Body of pancreas (tissue), 4 donors: ENCODE measurements at regions not wholly inside any gene's neighbourhood (a gene's known extent, or its start where the extent isn't known, plus 50 kb on each side); places are given as distances from the start of the nearest gene placed in this dataset.

ENCODE experiments used
- ATAC-seq: fragments of 150-250 bp; one replicate; pipeline ENCODE4 v1.9.1; 2016
- DNase-seq, 4 donors: peaks; one replicate each; pipeline ENCODE4 v3.0.0-alpha.2; 2019
- H3K27ac ChIP-seq, 4 donors: fragments of 200-600 bp; sonication (generic); 1 replicate in 3 of 4; 2 replicates in 1 of 4; pipeline versions ENCODE4 v1.5.1 to v1.6.1; 2016 to 2019; ENCODE audit warnings: mild to moderate bottlenecking in 1 of 4, mixed read lengths in 1 of 4, moderate library complexity in 1 of 4
- H3K27me3 ChIP-seq, 2 donors: fragments of 200-600 bp; sonication (generic); one replicate each; pipeline ENCODE4 v1.6.0; 2016; ENCODE audit warnings: mild to moderate bottlenecking in 1 of 2
- H3K36me3 ChIP-seq, 2 donors: fragments of 200-600 bp; sonication (generic); replicated peaks in 1 of 2; 2 replicates each; pipeline ENCODE4 v1.5.1; 2016; ENCODE audit warnings: low read depth in 2 of 2; ENCODE audit not compliant: insufficient read depth in 1 of 2
- H3K4me1 ChIP-seq: fragments of 200-600 bp; sonication (generic); one replicate; pipeline ENCODE4 v1.6.0; 2016
- H3K4me3 ChIP-seq, 2 donors: fragments of 200-600 bp; sonication (generic); 1 replicate in 1 of 2; 2 replicates in 1 of 2; pipeline ENCODE4 v1.5.1; 2016 to 2019
- H3K9me3 ChIP-seq, 3 donors: fragments of 200-600 bp; sonication (generic); 1 replicate in 2 of 3; 2 replicates in 1 of 3; pipeline ENCODE4 v1.5.1; 2016
- POLR2A ChIP-seq, 3 donors: fragments of 450-650 bp; IDR thresholded peaks; one replicate each; pipeline ENCODE4 v1.6.1; 2016; ENCODE audit warnings: antibody characterized with exemption in 3 of 3, mild to moderate bottlenecking in 2 of 3
- WGBS, 2 donors: methylation state at CpG; one replicate each; pipeline ENCODE4 v1.1.5; 2017; 5-methylcytosine and 5-hydroxymethylcytosine counted together
- intact Hi-C: fragments of 100-400 bp; cut with DNase I; formaldehyde crosslinking; loops from one replicate; pipeline ENCODE4 v1.15.1; 2023
- TF ChIP-seq, protein P1 (sequence below), 7 experiments: fragments of 450-650 bp in 4 of 7; fragments of 200-600 bp in 3 of 7; sonication (generic) in 3 of 7; IDR thresholded peaks; one replicate each; pipeline ENCODE4 v1.5.1; 2016 to 2019; ENCODE audit warnings: antibody characterized with exemption in 7 of 7

DNA sequence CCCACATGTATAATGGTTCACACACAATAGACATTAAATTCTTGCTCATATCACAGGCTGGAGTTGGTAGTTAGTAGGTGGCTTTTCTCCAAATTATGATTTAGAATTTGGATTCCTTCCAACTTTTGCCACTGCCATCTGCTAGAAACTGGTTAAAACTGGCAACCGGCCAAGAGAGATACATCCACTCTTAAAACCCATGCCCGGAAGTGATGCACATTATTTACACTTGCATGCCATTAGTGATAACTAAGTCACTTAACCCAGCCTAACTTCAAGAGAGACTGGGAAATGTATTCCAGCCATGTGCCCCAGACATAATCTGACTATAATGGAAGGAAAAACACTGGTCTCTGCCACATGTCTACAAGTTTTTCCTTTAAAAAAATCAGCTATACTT, 395.7 kb upstream of the SEMA6A start:
- TF ChIP-seq, protein P1, sequence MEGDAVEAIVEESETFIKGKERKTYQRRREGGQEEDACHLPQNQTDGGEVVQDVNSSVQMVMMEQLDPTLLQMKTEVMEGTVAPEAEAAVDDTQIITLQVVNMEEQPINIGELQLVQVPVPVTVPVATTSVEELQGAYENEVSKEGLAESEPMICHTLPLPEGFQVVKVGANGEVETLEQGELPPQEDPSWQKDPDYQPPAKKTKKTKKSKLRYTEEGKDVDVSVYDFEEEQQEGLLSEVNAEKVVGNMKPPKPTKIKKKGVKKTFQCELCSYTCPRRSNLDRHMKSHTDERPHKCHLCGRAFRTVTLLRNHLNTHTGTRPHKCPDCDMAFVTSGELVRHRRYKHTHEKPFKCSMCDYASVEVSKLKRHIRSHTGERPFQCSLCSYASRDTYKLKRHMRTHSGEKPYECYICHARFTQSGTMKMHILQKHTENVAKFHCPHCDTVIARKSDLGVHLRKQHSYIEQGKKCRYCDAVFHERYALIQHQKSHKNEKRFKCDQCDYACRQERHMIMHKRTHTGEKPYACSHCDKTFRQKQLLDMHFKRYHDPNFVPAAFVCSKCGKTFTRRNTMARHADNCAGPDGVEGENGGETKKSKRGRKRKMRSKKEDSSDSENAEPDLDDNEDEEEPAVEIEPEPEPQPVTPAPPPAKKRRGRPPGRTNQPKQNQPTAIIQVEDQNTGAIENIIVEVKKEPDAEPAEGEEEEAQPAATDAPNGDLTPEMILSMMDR (IDR thresholded peaks at IDR 0.05), result no peak
- TF ChIP-seq POLR2A (IDR thresholded peaks at IDR 0.05), result no peak
- Histone ChIP-seq H3K36me3 (no peaks in the 10 kb centered on the region), H3K4me1 (no peaks in the 10 kb centered on the region), H3K27me3 (no peaks in the 10 kb centered on the region), H3K27ac (no peak overlapping the region), H3K9me3 (no peaks in the 10 kb centered on the region), H3K4me3 (no peak overlapping the region)
- intact Hi-C loops, result no loop called here
- 23 to 30% methylated on average over 2 of the region's 2 CpGs for WGBS, 2 donors
- no peak for ATAC-seq
- DNase-seq, result no peak

DNA sequence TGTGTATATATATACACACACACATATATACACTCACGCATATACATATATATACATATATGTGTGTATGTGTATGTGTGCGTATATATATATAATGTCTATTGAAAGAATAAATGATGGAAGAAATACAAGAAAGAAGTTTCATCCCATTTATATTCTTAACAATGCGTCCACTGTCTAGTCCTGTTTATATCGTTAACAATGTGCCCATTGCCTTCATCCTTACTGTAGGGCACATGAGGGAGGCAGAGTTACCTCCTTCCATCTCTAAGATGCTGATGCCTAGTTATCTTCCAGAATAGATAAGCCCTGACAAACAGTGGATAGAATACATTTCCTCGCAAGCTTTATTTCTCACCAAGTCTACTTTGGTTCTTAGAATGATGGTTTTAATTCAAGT, 389.8 kb upstream of the SEMA6A start:
- Histone ChIP-seq H3K27me3 (no peaks in the 10 kb centered on the region), H3K9me3 (no peaks in the 10 kb centered on the region), H3K36me3 (no peaks in the 10 kb centered on the region), H3K27ac (no peak overlapping the region), H3K4me3 (no peak overlapping the region), H3K4me1 (no peaks in the 10 kb centered on the region)
- no peak for ATAC-seq
- no peak for DNase-seq
- TF ChIP-seq, protein P1 (IDR thresholded peaks at IDR 0.05), result no peak
- TF ChIP-seq POLR2A (IDR thresholded peaks at IDR 0.05), result no peak
- intact Hi-C loops, result no loop called here
- WGBS, 2 donors, result 76 to 88% methylated on average over 5 of the region's 5 CpGs

DNA sequence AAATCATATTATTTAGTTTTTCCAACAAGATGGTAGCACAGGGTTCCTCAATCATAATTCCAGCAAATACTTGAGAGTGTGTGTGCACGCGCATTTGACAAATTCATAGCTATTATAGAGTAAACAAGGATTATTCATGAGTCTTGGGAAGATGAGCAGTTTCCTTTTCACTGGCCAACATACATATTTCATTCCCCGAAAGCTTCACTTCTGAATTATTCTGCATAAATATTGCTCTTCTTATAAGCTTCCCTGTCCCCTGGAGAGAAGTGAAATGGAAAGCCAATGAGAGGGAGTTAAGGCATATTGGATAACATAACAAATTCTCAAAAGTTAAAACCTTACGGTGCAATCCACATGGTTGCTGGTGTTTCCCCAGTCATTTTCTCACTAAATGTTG, 386.4 kb upstream of the SEMA6A start:
- WGBS, 2 donors, result 88 to 89% methylated on average over 4 of the region's 4 CpGs
- no peak for DNase-seq
- H3K4me3 ChIP-seq, result no peak overlapping the region

DNA sequence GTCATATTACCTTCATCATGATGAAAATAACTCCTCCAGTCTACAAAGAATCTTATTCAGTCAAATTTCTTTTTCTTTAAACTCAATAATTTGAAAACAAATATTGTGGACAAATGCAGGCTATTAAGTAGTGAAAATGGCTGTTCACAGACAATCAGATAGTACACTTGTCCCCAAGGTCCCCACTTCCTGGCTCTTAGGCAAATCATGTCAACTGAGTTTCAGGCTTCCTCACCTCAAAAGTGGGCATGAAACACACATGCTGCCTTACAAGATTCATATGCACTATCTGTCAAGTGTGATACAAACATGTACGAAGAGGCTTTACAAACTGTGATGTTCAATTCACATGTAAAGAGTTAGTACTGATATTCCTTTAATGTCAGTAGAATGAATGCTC, 385.2 kb upstream of the SEMA6A start:
- intact Hi-C loops, result no loop called here
- Histone ChIP-seq H3K27ac (no peak overlapping the region), H3K36me3 (no peaks in the 10 kb centered on the region), H3K27me3 (no peaks in the 10 kb centered on the region), H3K4me3 (no peak overlapping the region), H3K9me3 (no peaks in the 10 kb centered on the region), H3K4me1 (no peaks in the 10 kb centered on the region)
- 50 to 61% methylated on average over 1 of the region's 1 CpG for WGBS, 2 donors
- no peak for TF ChIP-seq POLR2A (IDR thresholded peaks at IDR 0.05)
- TF ChIP-seq, protein P1 (IDR thresholded peaks at IDR 0.05), result no peak
- DNase-seq (no peak), ATAC-seq (no peak)

More for the DNA sequence above, 386.4 kb upstream of the SEMA6A start:
- TF ChIP-seq, protein P1 (IDR thresholded peaks at IDR 0.05), result no peak
- no peak for TF ChIP-seq POLR2A (IDR thresholded peaks at IDR 0.05)
- no peaks in the 10 kb centered on the region for H3K27me3 ChIP-seq
- H3K4me1 ChIP-seq, result no peaks in the 10 kb centered on the region
- H3K36me3 ChIP-seq, result no peaks in the 10 kb centered on the region
- H3K27ac ChIP-seq, result no peak overlapping the region
- ATAC-seq, result no peak
- H3K9me3 ChIP-seq, result no peaks in the 10 kb centered on the region
- intact Hi-C loops, result no loop called here

DNA sequence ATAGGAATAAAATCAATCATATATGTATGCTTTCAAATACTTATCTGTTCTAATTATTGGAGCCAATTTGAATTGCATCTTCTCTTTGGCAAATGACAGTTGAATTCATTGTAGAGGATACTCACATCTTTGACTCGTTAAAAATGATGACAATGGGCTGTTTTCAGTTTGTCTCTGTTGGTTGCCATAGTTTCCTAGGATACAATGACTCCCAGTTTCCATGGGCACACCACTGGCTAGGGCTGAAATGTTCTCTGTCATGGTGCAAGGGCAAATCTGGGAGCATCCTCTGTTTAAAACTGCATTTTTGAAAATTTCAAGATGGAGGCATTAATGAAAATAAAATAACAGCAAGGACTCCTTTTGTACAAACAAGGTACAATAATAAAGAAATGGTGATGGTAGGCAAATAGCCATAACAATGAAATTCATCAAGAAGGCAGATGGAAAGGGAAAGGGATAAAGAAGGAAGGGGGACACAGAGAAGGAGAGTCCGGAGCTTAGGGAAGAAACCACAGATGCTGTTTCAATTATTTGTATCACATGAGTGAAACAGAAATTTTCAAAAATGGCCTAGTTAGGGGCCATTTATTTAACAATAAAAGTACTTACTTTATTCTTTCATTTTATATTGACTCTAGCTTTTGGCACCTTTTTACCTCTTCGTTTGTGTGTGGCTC, 378.8 kb upstream of the SEMA6A start:
- Histone ChIP-seq H3K36me3 (no peaks in the 10 kb centered on the region), H3K4me3 (no peak overlapping the region), H3K27ac (no peak overlapping the region), H3K27me3 (no peaks in the 10 kb centered on the region), H3K9me3 (no peaks in the 10 kb centered on the region), H3K4me1 (no peaks in the 10 kb centered on the region)
- DNase-seq, result no peak
- 48 to 53% methylated on average over 3 of the region's 3 CpGs for WGBS, 2 donors
- intact Hi-C loops, result loop anchor here (5.0 kb wide), 1 partner anchor 816 kb away; no protein-coding TSS in a partner anchor
- no peak for ATAC-seq
- TF ChIP-seq, protein P1 (IDR thresholded peaks at IDR 0.05), result no peak
- TF ChIP-seq POLR2A (IDR thresholded peaks at IDR 0.05), result no peak
